ENCODE measurements at regions not wholly inside any gene's neighbourhood (a gene's known extent, or its start where the extent isn't known, plus 50 kb on each side); places are given as distances from the start of the nearest gene placed in this dataset.

GRCh38 chr4:173913496-173913895 is 370.0 kb downstream of the FBXO8 start:
- no peak overlapping the region for H3K27ac ChIP-seq
- no peaks in the 10 kb centered on the region for H3K36me3 ChIP-seq (replicated peaks in 1 of 2)
- no peaks in the 10 kb centered on the region for H3K27me3 ChIP-seq
- H3K9me3 ChIP-seq (replicated peaks in 1 of 3): no peaks in the 10 kb centered on the region
- TF ChIP-seq CTCF (IDR thresholded peaks at IDR 0.05) (no peak), POLR2A (IDR thresholded peaks at IDR 0.05) (no peak)
- WGBS, 4 donors: 78 to 96% (median 87%) methylated on average over 6 of the region's 6 CpGs
- DNase-seq: no peak
- H3K4me1 ChIP-seq (replicated peaks in 1 of 2): no peaks in the 10 kb centered on the region
- intact Hi-C loops (cut with DNase I): no loop called here
- H3K4me3 ChIP-seq: no peak overlapping the region

DNA sequence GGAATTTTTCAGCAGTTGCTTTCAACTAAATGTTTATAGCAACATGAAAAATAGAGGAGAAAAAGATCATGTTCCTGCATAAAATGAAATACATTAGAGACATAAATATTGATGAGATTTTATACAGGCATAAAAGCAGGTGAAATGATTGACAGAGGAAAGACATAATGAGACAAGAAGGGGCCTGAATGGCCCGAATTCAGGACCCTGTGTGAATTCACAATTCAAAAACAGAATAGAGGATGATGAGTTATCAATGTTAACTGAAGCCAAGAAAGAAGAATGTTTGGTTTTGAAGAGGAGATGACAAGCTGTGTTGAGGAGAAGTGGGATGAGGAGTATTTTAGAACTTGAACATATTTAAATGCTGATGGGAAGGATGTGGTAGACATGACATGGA is 371.1 kb downstream of the FBXO8 start:
- 61 to 67% (median 63%) methylated on average over 1 of the region's 1 CpG for WGBS, 4 donors
- intact Hi-C loops (cut with DNase I): no loop called here
- TF ChIP-seq POLR2A (IDR thresholded peaks at IDR 0.05) (no peak), CTCF (IDR thresholded peaks at IDR 0.05) (no peak)
- DNase-seq: no peak
- no peaks in the 10 kb centered on the region for H3K27me3 ChIP-seq
- no peaks in the 10 kb centered on the region for H3K36me3 ChIP-seq (replicated peaks in 1 of 2)
- no peaks in the 10 kb centered on the region for H3K4me1 ChIP-seq (replicated peaks in 1 of 2)
- no peak overlapping the region for H3K4me3 ChIP-seq
- H3K27ac ChIP-seq: no peak overlapping the region
- no peaks in the 10 kb centered on the region for H3K9me3 ChIP-seq (replicated peaks in 1 of 3)

DNA sequence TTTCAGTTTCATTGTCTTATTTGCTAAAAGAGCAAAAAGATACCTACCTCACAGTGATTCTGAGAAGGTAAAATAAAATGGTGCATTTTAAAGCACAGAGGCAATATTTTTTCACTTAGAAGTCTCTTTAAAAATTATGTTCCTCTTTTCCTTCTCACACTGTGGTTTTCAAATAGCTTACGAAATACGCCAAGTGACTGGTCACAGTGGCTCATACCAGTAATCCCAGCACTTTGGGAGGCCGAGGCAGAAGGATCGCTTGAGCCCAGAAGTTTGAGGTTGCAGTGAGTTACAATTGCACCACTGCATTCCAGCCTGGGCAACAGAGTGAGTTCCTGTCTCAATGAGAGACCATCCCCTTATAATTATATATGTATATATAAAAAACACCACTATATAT is 372.6 kb downstream of the FBXO8 start:
- Histone ChIP-seq H3K4me1 (replicated peaks in 1 of 2) (no peaks in the 10 kb centered on the region), H3K4me3 (no peak overlapping the region), H3K27ac (no peak overlapping the region), H3K27me3 (no peaks in the 10 kb centered on the region), H3K9me3 (replicated peaks in 1 of 3) (no peaks in the 10 kb centered on the region), H3K36me3 (replicated peaks in 1 of 2) (no peaks in the 10 kb centered on the region)
- TF ChIP-seq POLR2A (IDR thresholded peaks at IDR 0.05) (no peak), CTCF (IDR thresholded peaks at IDR 0.05) (no peak)
- no peak for DNase-seq
- intact Hi-C loops (cut with DNase I): no loop called here
- WGBS, 4 donors: 71 to 94% (median 81%) methylated on average over 4 of the region's 4 CpGs

GRCh38 chr4:173909294-173909693 is 374.2 kb downstream of the FBXO8 start:
- 73 to 84% (median 79%) methylated on average over 3 of the region's 3 CpGs for WGBS, 4 donors
- no peak for DNase-seq
- intact Hi-C loops (cut with DNase I): no loop called here

More at GRCh38 chr4:173909294-173909693, 374.2 kb downstream of the FBXO8 start:
- Histone ChIP-seq H3K4me3 (no peak overlapping the region), H3K4me1 (replicated peaks in 1 of 2) (no peaks in the 10 kb centered on the region), H3K27me3 (no peaks in the 10 kb centered on the region), H3K27ac (no peak overlapping the region), H3K36me3 (replicated peaks in 1 of 2) (no peaks in the 10 kb centered on the region), H3K9me3 (replicated peaks in 1 of 3) (no peaks in the 10 kb centered on the region)
- no peak for TF ChIP-seq CTCF (IDR thresholded peaks at IDR 0.05)
- no peak for TF ChIP-seq POLR2A (IDR thresholded peaks at IDR 0.05)
